Stimulated activated naive CD8-positive, alpha-beta T cell treated with anti-CD3 and anti-CD28 coated beads, Interleukin-15, amount 100 ng/mL, for 72 hours (primary cell): ENCODE measurements at regions not wholly inside any gene's neighbourhood (a gene's known extent, or its start where the extent isn't known, plus 50 kb on each side); places are given as distances from the start of the nearest gene placed in this dataset.

ENCODE experiments used
- ATAC-seq: fragments of 150-1000 bp; cut with Tn5 transposase; 2 replicates; pipeline ENCODE4 v1.10.0; 2021; ENCODE audit warnings: mild to moderate bottlenecking, moderate library complexity
- DNase-seq, 2 donors: peaks; one replicate each; pipeline ENCODE4 v3.0.0; 2021 to 2022
- H3K27ac Mint-ChIP-seq, 2 donors: one replicate each; pipeline ENCODE4 v1.8.0; 2022; ENCODE audit warnings: mild to moderate bottlenecking in 2 of 2, mixed read lengths in 2 of 2, moderate library complexity in 2 of 2
- H3K27me3 Mint-ChIP-seq: one replicate; pipeline ENCODE4 v1.8.0; 2022; ENCODE audit warnings: mixed read lengths
- H3K4me1 Mint-ChIP-seq: one replicate; pipeline ENCODE4 v1.8.0; 2022; ENCODE audit warnings: mild to moderate bottlenecking, mixed read lengths
- H3K4me3 Mint-ChIP-seq, 2 donors: one replicate each; pipeline ENCODE4 v1.8.0; 2022; ENCODE audit warnings: mild to moderate bottlenecking in 2 of 2, mixed read lengths in 2 of 2, moderate library complexity in 1 of 2
- H3K9me3 Mint-ChIP-seq, 2 donors: one replicate each; pipeline ENCODE4 v1.8.0; 2022; ENCODE audit warnings: mixed read lengths in 2 of 2

DNA sequence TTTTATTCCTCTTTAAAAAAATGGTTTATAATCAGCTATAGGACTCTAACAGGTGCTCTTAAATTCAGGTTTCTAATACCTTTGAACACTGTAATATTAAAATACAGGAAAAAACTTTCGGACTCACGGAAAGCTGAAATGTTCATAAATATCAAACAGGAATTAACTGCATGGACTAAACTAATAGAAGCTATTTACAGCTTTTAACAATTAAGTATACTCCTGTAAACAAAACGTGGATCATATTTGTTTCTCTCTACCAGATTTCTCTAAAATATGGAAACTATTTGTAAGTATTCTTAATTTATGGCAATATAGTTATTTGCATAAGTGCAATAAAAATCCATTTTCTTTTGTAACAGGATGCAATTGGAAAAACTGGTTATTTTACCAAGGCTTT, 108.9 kb upstream of the RESF1 start:
- no peaks in the 10 kb centered on the region for H3K27me3 Mint-ChIP-seq
- H3K4me3 Mint-ChIP-seq: no peak overlapping the region
- ATAC-seq: no peak

GRCh38 chr12:31849090-31849687, 110.0 kb upstream of the RESF1 start:
- Mint-ChIP-seq H3K27me3 (no peaks in the 10 kb centered on the region), H3K4me1 (no peaks in the 10 kb centered on the region), H3K4me3 (no peak overlapping the region), H3K9me3 (peaks cover 36 to 42% of the 10 kb centered on the region in 2 donors), H3K27ac (no peak overlapping the region)
- DNase-seq: no peak
- no peak for ATAC-seq

More for the DNA sequence above, 108.9 kb upstream of the RESF1 start:
- H3K9me3 Mint-ChIP-seq: peaks cover 37 to 42% of the 10 kb centered on the region in 2 donors
- H3K4me1 Mint-ChIP-seq: no peaks in the 10 kb centered on the region
- no peak for DNase-seq
- H3K27ac Mint-ChIP-seq: no peak overlapping the region

GRCh38 chr12:31846405-31846804, 112.8 kb upstream of the RESF1 start:
- Mint-ChIP-seq H3K4me3 (no peak overlapping the region), H3K27ac (peak overlapping the region in 1 of 2 donors; percentile 48), H3K9me3 (peaks cover 22 to 29% of the 10 kb centered on the region in 2 donors), H3K27me3 (no peaks in the 10 kb centered on the region), H3K4me1 (peaks cover 8% of the 10 kb centered on the region)
- ATAC-seq (no peak), DNase-seq (no peak)

DNA sequence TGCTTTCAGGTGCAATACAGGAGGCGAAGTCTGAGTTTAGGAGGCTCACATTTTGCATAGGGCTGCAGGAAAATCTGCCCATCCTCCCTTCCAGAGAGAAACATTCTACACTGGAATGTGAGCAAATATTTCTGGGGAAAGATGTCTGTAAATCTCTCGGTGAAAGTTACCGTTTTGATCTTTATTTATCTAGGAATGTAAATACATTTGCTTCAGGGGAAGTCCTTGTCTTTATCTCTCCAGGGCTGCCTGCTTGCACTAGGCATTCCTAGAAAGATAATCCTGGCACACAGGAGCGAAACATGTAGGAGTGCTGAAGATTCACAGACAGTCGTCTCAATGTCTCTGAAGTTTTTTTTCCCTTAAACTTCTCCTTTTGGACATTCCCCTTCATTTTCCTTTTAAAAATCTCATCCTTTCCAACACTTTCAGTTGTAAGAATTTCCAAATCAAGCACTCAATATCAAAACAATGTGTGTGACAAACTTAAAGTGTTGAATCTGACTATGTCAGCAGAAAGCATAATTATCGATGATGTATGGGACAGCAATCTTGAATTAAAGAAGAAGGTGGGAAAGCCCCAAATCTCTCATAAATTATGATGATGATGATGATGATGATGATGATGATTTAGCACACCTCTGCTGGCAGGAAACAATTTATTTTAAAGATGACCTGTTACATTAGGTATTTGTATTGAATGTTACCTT, 113.4 kb upstream of the RESF1 start:
- ATAC-seq (no peak), DNase-seq (no peak)
- H3K4me1 Mint-ChIP-seq: peaks cover 8% of the 10 kb centered on the region
- peaks cover 18 to 25% of the 10 kb centered on the region in 2 donors for H3K9me3 Mint-ChIP-seq
- H3K27ac Mint-ChIP-seq: no peak overlapping the region
- H3K27me3 Mint-ChIP-seq: no peaks in the 10 kb centered on the region
- no peak overlapping the region for H3K4me3 Mint-ChIP-seq

- DNase-seq: no peak
- H3K4me1 Mint-ChIP-seq: peaks cover 8% of the 10 kb centered on the region
- no peak for ATAC-seq
- no peaks in the 10 kb centered on the region for H3K27me3 Mint-ChIP-seq
- no peak overlapping the region for H3K27ac Mint-ChIP-seq
- H3K4me3 Mint-ChIP-seq: no peak overlapping the region
- H3K9me3 Mint-ChIP-seq: peaks cover 19 to 25% of the 10 kb centered on the region in 2 donors
These were observed 114.7 kb upstream of the AMN1 start for GRCh38 chr12:31843398-31844095.

- Mint-ChIP-seq H3K9me3 (peaks cover 11 to 24% of the 10 kb centered on the region in 2 donors), H3K4me3 (no peak overlapping the region), H3K27me3 (no peaks in the 10 kb centered on the region), H3K4me1 (peaks cover 20% of the 10 kb centered on the region), H3K27ac (peak overlapping the region in 1 of 2 donors; percentile 67)
- ATAC-seq (no peak), DNase-seq (no peak)
These were observed 109.1 kb upstream of the AMN1 start for GRCh38 chr12:31837913-31838312.

- peaks cover 16 to 41% of the 10 kb centered on the region in 2 donors for H3K9me3 Mint-ChIP-seq
- H3K4me3 Mint-ChIP-seq: no peak overlapping the region
- no peak for DNase-seq
- no peak overlapping the region for H3K27ac Mint-ChIP-seq
- H3K27me3 Mint-ChIP-seq: no peaks in the 10 kb centered on the region
- H3K4me1 Mint-ChIP-seq: peaks cover 36% of the 10 kb centered on the region
- no peak for ATAC-seq
These were observed 106.6 kb upstream of the AMN1 start for GRCh38 chr12:31835276-31835882.

DNA sequence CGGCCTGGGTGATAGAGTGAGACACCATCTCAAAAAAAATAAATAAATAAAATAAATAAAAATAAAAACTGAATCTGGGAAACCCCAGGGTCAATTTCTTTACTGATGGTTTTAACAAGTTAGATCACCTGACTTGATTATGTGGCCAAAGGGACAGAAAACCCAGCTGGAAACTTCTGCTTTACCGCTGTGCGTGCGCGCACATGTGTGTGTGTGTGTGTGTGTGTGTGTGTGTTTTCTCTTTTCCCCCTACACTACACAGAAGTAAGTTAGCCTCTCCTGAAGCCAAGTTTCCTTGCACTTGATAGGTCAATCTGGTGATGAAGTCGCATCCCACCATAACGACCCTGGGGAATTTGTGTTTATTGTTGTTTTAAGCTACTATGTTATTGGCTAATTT, 105.3 kb upstream of the AMN1 start:
- DNase-seq (no peak), ATAC-seq (no peak)
- Mint-ChIP-seq H3K9me3 (peaks cover 23 to 49% of the 10 kb centered on the region in 2 donors), H3K4me1 (peaks cover 36% of the 10 kb centered on the region), H3K4me3 (no peak overlapping the region), H3K27me3 (no peaks in the 10 kb centered on the region), H3K27ac (no peak overlapping the region)

- H3K27ac Mint-ChIP-seq: peak overlapping the region; percentile 84 to 89
- no peaks in the 10 kb centered on the region for H3K27me3 Mint-ChIP-seq
- ATAC-seq (peak; percentile 97), DNase-seq (peak; percentile 19 to 77)
- peaks cover 41% of the 10 kb centered on the region for H3K4me1 Mint-ChIP-seq
- peak overlapping the region; percentile 25 to 33 for H3K4me3 Mint-ChIP-seq
- H3K9me3 Mint-ChIP-seq: peaks cover 25 to 46% of the 10 kb centered on the region in 2 donors
These were observed 104.2 kb upstream of the AMN1 start for GRCh38 chr12:31832740-31833729.

GRCh38 chr12:31828071-31828470, 99.2 kb upstream of the AMN1 start:
- ATAC-seq (no peak), DNase-seq (no peak)
- H3K4me1 Mint-ChIP-seq: peaks cover 28% of the 10 kb centered on the region
- no peak overlapping the region for H3K27ac Mint-ChIP-seq
- H3K27me3 Mint-ChIP-seq: no peaks in the 10 kb centered on the region
- peaks cover 37 to 51% of the 10 kb centered on the region in 2 donors for H3K9me3 Mint-ChIP-seq
- no peak overlapping the region for H3K4me3 Mint-ChIP-seq

- no peaks in the 10 kb centered on the region for H3K27me3 Mint-ChIP-seq
- no peak overlapping the region for H3K27ac Mint-ChIP-seq
- no peak overlapping the region for H3K4me3 Mint-ChIP-seq
- peaks cover 21% of the 10 kb centered on the region in 2 donors for H3K9me3 Mint-ChIP-seq
- H3K4me1 Mint-ChIP-seq: peaks cover 3% of the 10 kb centered on the region
- ATAC-seq (no peak), DNase-seq (no peak)
These were observed 93.9 kb upstream of the AMN1 start for GRCh38 chr12:31822761-31823160.

- no peaks in the 10 kb centered on the region for H3K27me3 Mint-ChIP-seq
- DNase-seq (no peak), ATAC-seq (no peak)
- no peak overlapping the region for H3K4me3 Mint-ChIP-seq
- H3K9me3 Mint-ChIP-seq: peaks cover 19 to 21% of the 10 kb centered on the region in 2 donors
- H3K27ac Mint-ChIP-seq: no peak overlapping the region
- H3K4me1 Mint-ChIP-seq: no peaks in the 10 kb centered on the region
These were observed 92.7 kb upstream of the AMN1 start for GRCh38 chr12:31821484-31821883.

DNA sequence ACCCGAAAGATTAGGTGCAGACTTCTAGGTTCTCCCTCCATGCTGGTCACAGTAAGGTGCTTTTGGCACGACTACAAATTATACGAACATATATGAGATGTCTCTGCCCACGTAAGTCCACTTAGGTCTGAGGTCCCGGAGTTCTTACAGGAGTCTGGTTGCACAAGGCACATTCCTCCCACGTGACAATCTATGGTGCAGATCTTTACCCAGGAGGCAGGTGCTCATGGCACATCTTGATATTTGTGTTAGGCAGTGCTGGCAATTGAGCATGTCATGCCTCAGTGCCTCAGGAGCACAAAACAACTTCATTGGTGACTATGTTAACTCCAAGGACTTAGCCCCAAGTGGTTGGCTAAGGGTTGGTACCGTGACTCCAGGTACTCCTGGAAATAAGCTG, 92.0 kb upstream of the AMN1 start:
- Mint-ChIP-seq H3K4me1 (no peaks in the 10 kb centered on the region), H3K9me3 (peaks cover 16 to 18% of the 10 kb centered on the region in 2 donors), H3K27ac (no peak overlapping the region), H3K27me3 (no peaks in the 10 kb centered on the region), H3K4me3 (no peak overlapping the region)
- DNase-seq: no peak
- ATAC-seq: no peak

DNA sequence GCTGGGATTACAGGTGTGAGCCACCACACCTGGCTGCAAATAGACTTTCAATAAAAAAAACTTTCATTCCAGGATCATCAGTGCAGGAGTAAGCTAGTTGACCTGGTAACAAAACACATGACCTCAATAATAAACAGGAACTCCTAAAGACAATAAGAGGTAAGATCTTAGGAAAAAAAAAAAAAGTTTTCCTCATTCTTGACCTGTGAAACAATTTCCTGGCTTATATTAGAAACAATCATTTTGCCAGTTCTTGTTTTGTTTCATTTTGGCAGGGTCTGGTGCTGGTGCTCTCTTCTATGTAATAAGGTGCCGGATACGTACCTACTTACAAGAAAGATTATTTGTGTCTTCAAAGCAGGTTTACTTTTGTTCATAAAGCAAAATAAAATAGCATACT, 90.6 kb upstream of the AMN1 start:
- no peak for DNase-seq
- Mint-ChIP-seq H3K4me3 (no peak overlapping the region), H3K9me3 (peaks cover 9 to 12% of the 10 kb centered on the region in 2 donors), H3K4me1 (no peaks in the 10 kb centered on the region), H3K27me3 (no peaks in the 10 kb centered on the region), H3K27ac (no peak overlapping the region)
- no peak for ATAC-seq
